Erythroblast (primary cell): ENCODE measurements at regions not wholly inside any gene's neighbourhood (a gene's known extent, or its start where the extent isn't known, plus 50 kb on each side); places are given as distances from the start of the nearest gene placed in this dataset.

Source experiments
- GATA1 ChIP-seq: IDR thresholded peaks from 2 replicates; pipeline ENCODE4 v1.6.1; 2011; ENCODE audit warnings: low read depth, mild to moderate bottlenecking, control low read depth, low read length, moderate library complexity
- POLR2A ChIP-seq: IDR thresholded peaks from 2 replicates; pipeline ENCODE4 v1.6.1; 2011; ENCODE audit warnings: mild to moderate bottlenecking, low read length

GRCh38 chr10:131645756-131646155 is 255.1 kb upstream of the PPP2R2D start:
- TF ChIP-seq POLR2A (no peak), GATA1 (no peak)
